GM06990 (cell line): ENCODE measurements at regions not wholly inside any gene's neighbourhood (a gene's known extent, or its start where the extent isn't known, plus 50 kb on each side); places are given as distances from the start of the nearest gene placed in this dataset.

Source experiments
- DNase-seq: peaks from one replicate; pipeline ENCODE4 v3.0.0-alpha.2; 2011; ENCODE audit not compliant: insufficient read length; ENCODE audit errors: extremely low read depth
- H3K27me3 ChIP-seq: replicated peaks from 2 replicates; pipeline ENCODE4 v1.6.0; 2011; ENCODE audit warnings: low read length; ENCODE audit not compliant: control insufficient read depth, insufficient read depth
- H3K36me3 ChIP-seq: 2 replicates; pipeline ENCODE4 v1.5.1; 2011; ENCODE audit warnings: low read length; ENCODE audit not compliant: control insufficient read depth, insufficient read depth
- H3K4me3 ChIP-seq: replicated peaks from 2 replicates; pipeline ENCODE4 v1.5.1; 2011; ENCODE audit warnings: low read depth, mild to moderate bottlenecking, control low read depth, low read length
- CTCF ChIP-seq: IDR thresholded peaks from 2 replicates; pipeline ENCODE4 v1.5.1; 2011; ENCODE audit warnings: low read length, control low read depth, mild to moderate bottlenecking, inconsistent platforms; ENCODE audit not compliant: insufficient read depth, poor library complexity, severe bottlenecking

- H3K4me3 ChIP-seq: no peak overlapping the region
- no peaks in the 10 kb centered on the region for H3K36me3 ChIP-seq
- no peak for DNase-seq
- no peak for TF ChIP-seq CTCF
- H3K27me3 ChIP-seq: no peaks in the 10 kb centered on the region
Measured at GRCh38 chr9:26148128-26148527, 469.9 kb upstream of the TUSC1 start.

GRCh38 chr9:26145938-26146337, 467.7 kb upstream of the TUSC1 start:
- no peak for TF ChIP-seq CTCF
- no peak for DNase-seq
- Histone ChIP-seq H3K36me3 (no peaks in the 10 kb centered on the region), H3K4me3 (no peak overlapping the region), H3K27me3 (no peaks in the 10 kb centered on the region)

GRCh38 chr9:26142631-26143030, 464.4 kb upstream of the TUSC1 start:
- no peak for DNase-seq
- Histone ChIP-seq H3K27me3 (no peaks in the 10 kb centered on the region), H3K4me3 (no peak overlapping the region), H3K36me3 (no peaks in the 10 kb centered on the region)
- no peak for TF ChIP-seq CTCF

GRCh38 chr9:26142201-26142600, 464.0 kb upstream of the TUSC1 start:
- Histone ChIP-seq H3K36me3 (no peaks in the 10 kb centered on the region), H3K27me3 (no peaks in the 10 kb centered on the region), H3K4me3 (no peak overlapping the region)
- no peak for TF ChIP-seq CTCF
- DNase-seq: no peak

- H3K36me3 ChIP-seq: no peaks in the 10 kb centered on the region
- H3K27me3 ChIP-seq: no peaks in the 10 kb centered on the region
- no peak for DNase-seq
- no peak for TF ChIP-seq CTCF
- H3K4me3 ChIP-seq: no peak overlapping the region
Measured at GRCh38 chr9:26133537-26133936, 455.3 kb upstream of the TUSC1 start.

GRCh38 chr9:26132746-26133312, 454.6 kb upstream of the TUSC1 start:
- Histone ChIP-seq H3K27me3 (no peaks in the 10 kb centered on the region), H3K36me3 (no peaks in the 10 kb centered on the region), H3K4me3 (no peak overlapping the region)
- DNase-seq: no peak
- TF ChIP-seq CTCF: no peak
